Stomach smooth muscle (tissue), 2 donors: ENCODE measurements at regions not wholly inside any gene's neighbourhood (a gene's known extent, or its start where the extent isn't known, plus 50 kb on each side); places are given as distances from the start of the nearest gene placed in this dataset.

Experiments used
- H3K27ac ChIP-seq: one replicate; pipeline ENCODE4 v1.7.0; 2013; ENCODE audit warnings: mild to moderate bottlenecking, low read length, inconsistent platforms
- H3K27me3 ChIP-seq, 2 donors: one replicate each; pipeline ENCODE4 v1.7.0; 2013; ENCODE audit warnings: low read length in 2 of 2; ENCODE audit not compliant: insufficient read depth in 2 of 2, control insufficient read depth in 1 of 2
- H3K36me3 ChIP-seq, 2 donors: one replicate each; pipeline ENCODE4 v1.7.0; 2013; ENCODE audit warnings: low read length in 2 of 2; ENCODE audit not compliant: control insufficient read depth in 2 of 2, insufficient read depth in 2 of 2
- H3K4me1 ChIP-seq: one replicate; pipeline ENCODE4 v1.7.0; 2013; ENCODE audit warnings: low read length; ENCODE audit not compliant: control insufficient read depth, insufficient read depth
- H3K4me3 ChIP-seq, 2 donors: one replicate each; pipeline ENCODE4 v1.7.0; 2013; ENCODE audit warnings: low read length in 2 of 2
- H3K9ac ChIP-seq, 2 donors: one replicate each; pipeline ENCODE4 v1.7.0; 2013; ENCODE audit warnings: low read length in 2 of 2, mild to moderate bottlenecking in 1 of 2
- H3K9me3 ChIP-seq, 2 donors: one replicate each; pipeline ENCODE4 v1.7.0; 2013; ENCODE audit warnings: low read length in 2 of 2; ENCODE audit not compliant: control insufficient read depth in 2 of 2
- donor health status: healthy.
- donor health status: Pancreatic carcinoma.

DNA sequence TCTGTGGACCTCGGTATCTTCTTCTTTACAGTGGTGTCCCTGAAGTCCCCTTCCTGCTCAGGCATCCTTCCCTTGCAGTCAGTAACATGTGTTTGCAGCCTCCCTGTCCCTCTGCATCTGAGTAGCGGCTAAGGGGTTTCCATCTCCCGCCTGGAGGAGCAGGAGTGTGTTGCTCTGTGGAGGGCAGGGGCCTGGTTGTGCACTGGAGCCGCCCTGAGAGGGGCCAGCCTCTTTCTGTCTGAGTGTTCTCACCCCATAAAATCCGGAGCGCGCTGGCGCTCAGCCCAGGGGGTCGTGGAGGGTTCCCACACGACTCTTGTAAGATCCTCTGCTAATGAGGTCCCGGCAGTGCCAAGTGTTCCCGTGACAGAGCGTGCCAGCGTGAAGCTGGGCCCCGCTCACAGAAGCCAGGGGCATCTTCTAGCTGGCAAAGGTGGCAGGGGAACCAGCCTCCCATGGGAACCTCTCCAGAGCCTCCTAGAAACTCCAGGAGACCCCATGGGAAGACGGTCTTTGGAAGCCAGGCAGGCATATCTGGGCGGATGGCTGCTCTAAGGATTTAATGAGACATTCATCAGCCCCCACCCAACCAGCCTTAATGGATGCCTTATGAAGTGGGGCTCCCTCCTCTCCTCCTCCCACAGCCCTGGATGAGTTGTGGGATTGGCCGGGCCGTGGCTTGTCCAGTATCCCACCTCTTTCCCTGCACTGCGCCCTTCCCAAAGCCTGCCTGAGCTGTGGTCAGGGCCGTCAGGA is 91.4 kb upstream of the GSE1 start:
- H3K27ac ChIP-seq, result no peak overlapping the region
- H3K4me3 ChIP-seq, result no peak overlapping the region
- H3K9me3 ChIP-seq, result no peaks in the 10 kb centered on the region
- H3K4me1 ChIP-seq, result peaks cover 19% of the 10 kb centered on the region
- peaks cover 0 to 3% of the 10 kb centered on the region in 2 donors for H3K36me3 ChIP-seq
- H3K9ac ChIP-seq, result no peak overlapping the region
- no peaks in the 10 kb centered on the region for H3K27me3 ChIP-seq

DNA sequence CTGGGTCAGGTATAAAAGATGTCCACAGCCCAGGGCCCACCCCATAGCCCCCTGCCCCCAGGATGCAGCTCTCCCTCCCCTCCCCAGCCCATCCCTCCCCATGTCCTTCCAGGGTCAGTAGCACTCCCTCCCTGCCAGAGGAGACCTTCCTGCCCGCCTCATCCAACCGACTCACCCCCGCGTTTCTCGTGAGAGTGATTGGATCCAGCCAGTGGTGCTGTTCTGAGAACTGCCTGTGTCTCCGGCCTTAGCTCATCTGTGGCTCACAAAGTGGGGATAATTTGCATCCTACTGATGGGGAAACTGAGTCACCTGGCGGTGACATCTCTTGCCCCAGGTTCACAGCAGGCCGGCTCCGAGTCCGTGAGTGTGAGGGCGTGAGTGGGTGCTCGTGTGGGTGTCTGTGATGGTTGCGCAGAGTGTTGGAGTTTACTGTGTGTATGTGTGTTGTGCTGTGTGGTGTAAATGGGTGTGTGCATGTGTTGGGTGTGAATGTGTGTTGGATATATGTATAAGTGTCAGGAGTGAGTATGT is 90.7 kb upstream of the GSE1 start:
- Histone ChIP-seq H3K27me3 (no peaks in the 10 kb centered on the region), H3K9ac (no peak overlapping the region), H3K27ac (no peak overlapping the region), H3K4me3 (peak overlapping the region in 1 of 2 donors; percentile 22), H3K9me3 (no peaks in the 10 kb centered on the region), H3K4me1 (peaks cover 19% of the 10 kb centered on the region), H3K36me3 (peaks cover 0 to 3% of the 10 kb centered on the region in 2 donors)

DNA sequence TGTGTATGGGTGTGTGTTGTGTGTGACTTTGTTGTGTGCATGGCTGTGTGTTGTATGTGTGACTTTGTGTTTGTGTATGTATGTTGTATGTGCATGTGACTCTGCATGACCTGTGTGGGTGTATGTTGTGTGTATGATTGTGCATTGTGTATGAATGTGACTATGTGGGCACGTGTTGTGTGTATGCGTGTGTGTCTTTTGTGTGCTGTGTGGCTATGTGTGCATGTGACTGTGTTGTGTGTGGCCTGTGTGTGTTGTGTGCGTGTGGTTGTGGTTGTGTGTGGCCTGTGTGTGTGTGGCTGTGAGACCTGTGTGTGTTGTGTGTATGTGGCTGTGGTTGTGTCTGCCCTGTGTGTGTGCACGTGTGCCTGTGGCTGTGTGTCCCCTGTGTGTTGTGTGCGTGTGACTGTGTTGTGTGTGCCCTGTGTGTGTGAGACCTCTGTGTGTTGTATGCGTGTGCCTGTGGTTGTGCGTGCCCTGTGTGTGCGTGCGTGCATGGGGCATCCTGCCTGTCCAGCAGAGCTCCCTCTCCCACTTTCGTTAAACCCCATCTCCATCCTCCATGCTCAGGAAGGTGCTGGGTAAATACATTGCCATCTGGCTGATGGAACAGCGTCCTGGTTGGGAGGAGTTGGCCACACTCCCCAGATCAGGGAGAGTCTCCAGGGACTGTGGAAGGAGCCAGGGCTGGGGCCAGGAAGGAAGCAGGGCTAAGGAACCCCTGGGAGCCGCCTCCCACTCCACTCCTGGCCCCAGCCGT is 90.1 kb upstream of the GSE1 start:
- Histone ChIP-seq H3K36me3 (peaks cover 0 to 3% of the 10 kb centered on the region in 2 donors), H3K4me1 (peaks cover 19% of the 10 kb centered on the region), H3K27ac (no peak overlapping the region), H3K4me3 (peak overlapping the region in 1 of 2 donors; percentile 22), H3K27me3 (no peaks in the 10 kb centered on the region), H3K9me3 (no peaks in the 10 kb centered on the region), H3K9ac (no peak overlapping the region)

DNA sequence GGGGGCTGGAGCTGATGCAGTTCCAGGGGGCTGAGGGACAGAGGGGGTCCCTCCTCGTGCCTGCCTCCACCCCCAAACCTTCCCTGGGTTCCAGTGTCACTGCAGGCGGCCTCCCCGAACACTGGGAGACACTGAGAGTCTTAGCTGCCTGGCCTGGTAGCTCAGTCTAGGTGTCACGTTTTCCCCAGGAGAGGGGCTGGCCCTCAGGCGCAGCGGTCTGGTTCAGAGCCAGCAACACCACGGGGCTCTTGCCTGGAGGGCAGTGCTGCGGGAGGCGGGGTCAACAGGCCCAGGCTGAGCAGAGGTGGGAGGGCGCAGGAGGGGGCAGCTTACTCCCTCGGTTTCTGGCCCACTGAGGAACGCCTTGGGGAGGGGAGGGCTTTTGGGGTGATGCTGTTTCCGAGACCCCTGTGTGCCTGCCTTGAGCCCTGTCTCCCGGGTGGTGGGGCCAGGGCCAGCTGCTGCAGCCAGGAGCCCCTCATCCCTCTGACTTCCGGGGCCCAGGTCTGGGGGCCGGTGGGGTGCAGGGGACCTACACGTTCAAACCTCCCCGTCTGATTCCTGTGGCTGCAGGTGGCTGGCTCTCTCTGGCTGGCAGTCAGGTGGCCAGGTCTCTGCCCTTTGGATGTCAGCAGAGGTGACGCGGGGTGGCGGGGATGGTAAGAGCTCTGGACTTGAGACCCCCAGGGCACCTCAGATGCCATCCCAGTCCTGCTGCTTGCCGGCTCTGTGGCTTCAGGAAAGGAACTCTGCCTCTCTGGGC is 89.3 kb upstream of the GSE1 start:
- Histone ChIP-seq H3K36me3 (peaks cover 0 to 3% of the 10 kb centered on the region in 2 donors), H3K4me3 (peak overlapping the region in 1 of 2 donors; percentile 22), H3K9me3 (no peaks in the 10 kb centered on the region), H3K27me3 (no peaks in the 10 kb centered on the region), H3K9ac (no peak overlapping the region), H3K4me1 (peaks cover 19% of the 10 kb centered on the region), H3K27ac (no peak overlapping the region)

DNA sequence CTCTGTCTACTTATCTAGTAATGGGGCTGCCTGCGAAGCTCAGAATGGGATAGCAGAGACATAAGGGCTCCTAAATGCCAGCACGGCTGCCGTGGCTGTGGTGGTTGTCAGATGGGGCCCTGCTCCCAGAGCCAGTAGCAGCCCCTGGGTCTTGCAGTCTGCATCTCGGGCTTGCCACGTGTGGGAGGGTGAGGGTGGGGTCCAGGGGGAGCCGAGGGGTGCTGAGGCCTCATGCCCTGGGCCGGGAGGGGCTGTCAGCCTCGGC is 88.8 kb upstream of the GSE1 start:
- H3K27me3 ChIP-seq, result no peaks in the 10 kb centered on the region
- peaks cover 0 to 3% of the 10 kb centered on the region in 2 donors for H3K36me3 ChIP-seq
- no peaks in the 10 kb centered on the region for H3K9me3 ChIP-seq
- no peak overlapping the region for H3K27ac ChIP-seq
- no peak overlapping the region for H3K9ac ChIP-seq
- H3K4me1 ChIP-seq, result peaks cover 19% of the 10 kb centered on the region
- H3K4me3 ChIP-seq, result no peak overlapping the region

DNA sequence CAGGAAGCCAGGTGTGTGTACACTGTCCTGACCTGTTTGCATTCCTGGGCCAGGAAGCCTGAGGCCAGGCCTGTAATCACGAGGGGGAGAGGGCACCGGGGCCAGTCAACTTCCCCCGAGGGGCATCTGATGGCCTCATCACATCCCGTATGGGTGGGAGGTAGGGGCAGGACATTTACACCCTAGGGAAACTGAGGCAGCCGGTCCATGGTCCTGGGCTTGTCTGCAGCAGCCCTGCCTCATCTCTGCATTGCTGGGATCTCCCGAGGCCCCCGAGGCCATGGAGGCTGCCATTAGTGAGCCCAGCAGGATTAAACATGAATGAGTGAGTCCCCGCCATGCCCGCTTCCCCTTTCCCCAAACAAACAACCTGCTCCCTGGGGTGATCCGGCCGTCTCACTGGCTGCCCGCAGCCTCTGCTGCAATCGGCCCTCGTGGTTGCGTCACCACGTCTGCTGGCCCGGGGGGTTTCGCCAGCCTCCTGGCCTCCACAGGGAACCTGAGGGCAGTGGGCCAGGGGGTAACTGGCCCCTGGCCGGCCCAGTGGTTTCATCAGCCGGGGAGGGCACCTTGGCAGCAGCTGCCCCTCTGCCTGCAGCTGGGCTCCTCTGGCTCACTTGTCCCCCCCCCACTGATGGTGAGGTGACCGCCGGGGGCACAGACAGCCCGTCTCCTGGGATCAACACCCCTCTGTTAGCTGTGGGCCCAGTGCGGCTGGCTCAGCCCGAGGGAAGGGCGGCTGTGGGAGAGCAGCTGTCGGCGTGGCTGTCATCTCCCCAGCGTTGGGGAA is 88.3 kb upstream of the GSE1 start:
- Histone ChIP-seq H3K4me1 (peaks cover 19% of the 10 kb centered on the region), H3K27ac (no peak overlapping the region), H3K4me3 (no peak overlapping the region), H3K36me3 (no peaks in the 10 kb centered on the region), H3K9me3 (no peaks in the 10 kb centered on the region), H3K9ac (no peak overlapping the region), H3K27me3 (no peaks in the 10 kb centered on the region)

DNA sequence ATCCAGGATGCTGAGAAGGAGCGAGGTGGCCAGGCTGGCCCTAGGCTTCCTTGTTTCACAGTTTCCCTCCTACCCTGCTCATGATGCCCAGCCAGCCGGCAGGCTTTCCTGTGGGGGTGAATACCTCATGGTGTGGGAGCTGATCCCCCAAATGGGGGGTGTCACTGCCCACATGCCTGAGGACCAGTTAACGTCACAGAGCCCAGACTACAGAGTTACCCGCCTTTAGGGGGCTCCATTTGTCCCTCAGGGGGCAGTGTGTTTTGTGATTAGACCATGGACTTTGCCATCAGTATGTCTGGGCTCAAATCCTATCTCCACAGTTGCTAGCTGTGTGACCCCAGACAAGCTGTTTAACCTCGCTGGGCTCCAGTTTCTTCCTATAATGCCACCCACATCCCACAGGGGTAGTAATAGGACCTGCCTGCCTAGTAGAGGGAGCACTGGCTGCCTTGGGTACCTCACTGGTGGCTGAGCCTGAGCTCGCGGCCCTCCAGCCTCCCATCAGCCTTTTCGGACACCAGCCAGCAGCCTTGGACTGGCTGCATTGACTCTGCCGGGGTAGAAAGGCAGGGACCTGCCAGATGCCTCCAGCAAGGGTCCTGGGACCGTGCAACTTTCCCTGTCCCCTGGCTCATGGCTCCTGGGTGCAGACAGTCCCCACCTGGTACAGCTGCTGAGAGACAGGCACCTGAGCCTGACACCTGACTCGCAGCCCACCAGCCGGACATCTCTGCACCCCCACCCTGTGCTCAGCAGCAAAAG is 87.5 kb upstream of the GSE1 start:
- no peak overlapping the region for H3K9ac ChIP-seq
- peaks cover 19% of the 10 kb centered on the region for H3K4me1 ChIP-seq
- no peaks in the 10 kb centered on the region for H3K9me3 ChIP-seq
- H3K27me3 ChIP-seq, result no peaks in the 10 kb centered on the region
- no peak overlapping the region for H3K4me3 ChIP-seq
- no peaks in the 10 kb centered on the region for H3K36me3 ChIP-seq
- H3K27ac ChIP-seq, result no peak overlapping the region

DNA sequence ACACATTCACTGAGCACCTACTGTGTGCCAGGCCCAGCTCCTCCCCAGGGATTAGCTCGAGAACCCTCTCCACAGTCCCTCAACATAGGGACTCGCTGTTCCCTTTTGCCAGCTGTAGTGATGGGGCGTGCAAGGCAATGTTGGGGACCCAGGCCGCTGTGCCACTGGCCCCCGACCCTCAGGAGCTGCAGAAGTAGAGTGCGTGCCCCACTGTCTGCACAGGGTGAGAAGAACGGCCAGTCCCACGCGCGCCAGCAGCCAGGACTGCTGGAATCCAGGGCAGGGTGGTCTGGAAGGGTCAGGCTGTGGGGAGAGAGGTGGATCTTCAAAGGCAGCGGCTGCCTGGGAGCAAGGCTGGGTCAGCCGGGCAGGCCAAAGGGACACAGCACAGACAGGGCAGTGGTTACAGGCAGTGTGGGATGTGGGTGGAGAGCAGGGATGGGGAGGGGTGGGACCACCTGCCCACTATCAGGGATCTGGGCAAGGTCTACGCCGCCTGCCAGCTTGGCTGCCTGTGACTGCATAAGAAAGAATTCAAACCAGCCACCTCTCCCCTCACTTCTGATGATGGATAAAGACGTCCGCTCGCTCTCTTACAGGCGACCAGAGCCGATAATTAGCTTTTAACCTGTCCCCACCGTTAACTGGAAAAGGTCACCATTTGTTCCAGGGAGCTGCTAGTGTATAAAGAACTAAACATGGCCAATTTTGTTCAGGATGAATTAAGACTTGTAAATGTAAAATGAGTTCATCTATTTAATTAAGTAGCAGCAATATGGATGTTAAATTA is 86.7 kb upstream of the GSE1 start:
- H3K36me3 ChIP-seq, result no peaks in the 10 kb centered on the region
- no peaks in the 10 kb centered on the region for H3K27me3 ChIP-seq
- H3K9ac ChIP-seq, result no peak overlapping the region
- H3K4me1 ChIP-seq, result peaks cover 22% of the 10 kb centered on the region
- H3K9me3 ChIP-seq, result no peaks in the 10 kb centered on the region
- H3K4me3 ChIP-seq, result no peak overlapping the region
- H3K27ac ChIP-seq, result no peak overlapping the region

DNA sequence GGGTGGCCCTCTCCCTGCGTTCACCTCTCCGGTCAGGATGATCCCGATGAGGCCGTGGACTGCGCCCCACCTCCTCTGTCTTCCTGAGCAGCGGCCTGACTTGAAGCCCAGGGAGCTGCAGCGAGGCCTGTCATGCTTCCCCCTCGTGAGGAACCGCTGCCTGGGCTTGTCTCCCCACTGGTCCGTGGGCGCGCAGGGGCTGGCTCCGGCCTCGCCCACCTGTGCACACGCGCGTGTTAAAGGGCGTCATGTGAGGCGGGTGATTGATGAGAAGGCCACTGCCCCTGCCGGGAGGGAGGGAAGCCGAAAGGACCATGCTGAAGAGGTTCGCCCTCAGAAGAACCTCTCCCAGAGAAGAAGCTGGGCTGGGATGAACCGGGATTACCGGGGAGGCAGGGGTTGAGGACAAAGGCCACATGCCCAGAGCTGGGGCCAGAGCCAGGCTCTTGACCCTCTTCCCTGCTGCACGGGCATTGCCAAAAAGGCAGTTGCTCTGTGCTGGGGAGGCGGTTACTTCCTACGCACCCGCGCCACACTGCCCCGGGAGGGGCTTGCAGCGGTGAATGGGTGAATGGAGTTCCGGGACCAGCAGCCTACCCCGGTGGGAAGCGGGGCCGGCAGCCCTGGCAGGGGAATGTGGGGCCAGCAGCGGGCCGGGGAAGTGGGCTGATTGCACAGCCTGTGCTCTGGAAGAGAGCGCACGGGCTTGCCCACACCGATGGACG is 85.9 kb upstream of the GSE1 start:
- Histone ChIP-seq H3K9me3 (no peaks in the 10 kb centered on the region), H3K9ac (no peak overlapping the region), H3K4me3 (no peak overlapping the region), H3K27ac (no peak overlapping the region), H3K36me3 (no peaks in the 10 kb centered on the region), H3K4me1 (peaks cover 22% of the 10 kb centered on the region), H3K27me3 (no peaks in the 10 kb centered on the region)
